ENCODE measurements at regions not wholly inside any gene's neighbourhood (a gene's known extent, or its start where the extent isn't known, plus 50 kb on each side); places are given as distances from the start of the nearest gene placed in this dataset.

GRCh38 chr3:182525766-182526374 lies 267.4 kb upstream of the ATP11B start:
- TF ChIP-seq, protein P1, sequence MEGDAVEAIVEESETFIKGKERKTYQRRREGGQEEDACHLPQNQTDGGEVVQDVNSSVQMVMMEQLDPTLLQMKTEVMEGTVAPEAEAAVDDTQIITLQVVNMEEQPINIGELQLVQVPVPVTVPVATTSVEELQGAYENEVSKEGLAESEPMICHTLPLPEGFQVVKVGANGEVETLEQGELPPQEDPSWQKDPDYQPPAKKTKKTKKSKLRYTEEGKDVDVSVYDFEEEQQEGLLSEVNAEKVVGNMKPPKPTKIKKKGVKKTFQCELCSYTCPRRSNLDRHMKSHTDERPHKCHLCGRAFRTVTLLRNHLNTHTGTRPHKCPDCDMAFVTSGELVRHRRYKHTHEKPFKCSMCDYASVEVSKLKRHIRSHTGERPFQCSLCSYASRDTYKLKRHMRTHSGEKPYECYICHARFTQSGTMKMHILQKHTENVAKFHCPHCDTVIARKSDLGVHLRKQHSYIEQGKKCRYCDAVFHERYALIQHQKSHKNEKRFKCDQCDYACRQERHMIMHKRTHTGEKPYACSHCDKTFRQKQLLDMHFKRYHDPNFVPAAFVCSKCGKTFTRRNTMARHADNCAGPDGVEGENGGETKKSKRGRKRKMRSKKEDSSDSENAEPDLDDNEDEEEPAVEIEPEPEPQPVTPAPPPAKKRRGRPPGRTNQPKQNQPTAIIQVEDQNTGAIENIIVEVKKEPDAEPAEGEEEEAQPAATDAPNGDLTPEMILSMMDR (IDR thresholded peaks at IDR 0.05; ENCODE audit: control extremely low read depth, extremely low read depth, low read depth, missing control alignments) = no peak
- ChIA-PET POLR2A (no interaction called here), CTCF (interaction anchor here (1.5 kb wide), 1 partner anchor 42 kb away, joined by 3 read pairs; no protein-coding TSS in a partner anchor)
- DNase-seq (ENCODE audit: extremely low spot score) = no peak

DNA sequence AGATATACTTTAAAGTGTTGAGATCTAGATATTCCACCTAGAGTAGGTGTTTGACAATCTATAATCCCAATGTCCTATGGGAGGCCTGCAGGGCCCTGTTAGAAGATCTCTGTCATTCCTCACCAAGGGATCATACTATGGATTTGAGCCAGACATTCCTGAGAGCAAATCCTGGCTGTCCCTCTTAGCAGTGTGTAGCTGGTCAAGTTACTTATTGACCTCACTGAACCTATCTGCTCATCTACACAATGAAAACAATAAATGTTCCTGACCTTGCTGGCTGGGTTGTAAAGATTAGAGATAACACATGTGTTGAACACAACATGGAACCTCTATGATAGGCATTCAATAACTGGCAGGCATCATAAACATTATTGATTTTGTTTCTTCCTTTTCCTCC lies 265.6 kb upstream of the ATP11B start:
- ChIA-PET CTCF (interaction anchor here (1.2 kb wide), 1 partner anchor 8 kb away, joined by 4 read pairs; no protein-coding TSS in a partner anchor), POLR2A (no interaction called here)
- DNase-seq (ENCODE audit: extremely low spot score) = no peak
- TF ChIP-seq, protein P1 (IDR thresholded peaks at IDR 0.05; ENCODE audit: control extremely low read depth, extremely low read depth, low read depth, missing control alignments) = no peak

- no peak for DNase-seq (ENCODE audit: extremely low spot score)
- ChIA-PET CTCF (no interaction called here), POLR2A (no interaction called here)
- TF ChIP-seq, protein P1 (IDR thresholded peaks at IDR 0.05; ENCODE audit: control extremely low read depth, extremely low read depth, low read depth, missing control alignments) = no peak
These were observed 263.0 kb upstream of the ATP11B start for GRCh38 chr3:182530316-182530715.

DNA sequence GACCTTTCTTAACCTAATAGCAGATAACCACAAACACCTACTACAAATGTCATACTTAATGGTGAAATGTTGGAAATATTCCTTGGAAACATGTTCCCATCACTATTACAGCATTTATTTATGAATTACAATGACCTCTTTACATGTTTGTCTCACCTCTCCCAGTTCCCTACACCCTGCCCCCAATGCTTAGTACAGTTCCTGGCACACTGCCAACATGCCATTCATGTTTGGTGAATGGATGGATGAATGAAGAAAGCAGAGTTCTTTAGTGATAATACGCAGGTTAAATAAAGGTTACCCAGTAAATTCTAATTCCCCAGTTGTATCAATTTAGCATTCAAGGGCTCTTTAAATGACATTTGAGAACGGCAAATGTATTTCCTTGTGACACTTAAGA lies 259.9 kb upstream of the ATP11B start:
- DNase-seq (ENCODE audit: extremely low spot score) = no peak
- POLR2A ChIA-PET = no interaction called here
- CTCF ChIA-PET = no interaction called here

GRCh38 chr3:182544542-182544941 lies 248.8 kb upstream of the ATP11B start:
- TF ChIP-seq, protein P1 (IDR thresholded peaks at IDR 0.05; ENCODE audit: control extremely low read depth, extremely low read depth, low read depth, missing control alignments) = no peak
- ChIA-PET POLR2A (no interaction called here), CTCF (interaction anchor here (1.0 kb wide), 1 partner anchor 79 kb away, joined by 3 read pairs; no protein-coding TSS in a partner anchor)
- DNase-seq (ENCODE audit: extremely low spot score) = no peak

More for the DNA sequence above, 259.9 kb upstream of the ATP11B start:
- TF ChIP-seq, protein P1 (IDR thresholded peaks at IDR 0.05; ENCODE audit: control extremely low read depth, extremely low read depth, low read depth, missing control alignments) = no peak

- no peak for DNase-seq (ENCODE audit: extremely low spot score)
- ChIA-PET POLR2A (no interaction called here), CTCF (interaction anchor here (1.0 kb wide), 1 partner anchor 33 kb away, joined by 3 read pairs; no protein-coding TSS in a partner anchor)
- TF ChIP-seq, protein P1 (IDR thresholded peaks at IDR 0.05; ENCODE audit: control extremely low read depth, extremely low read depth, low read depth, missing control alignments) = no peak
These were observed 231.0 kb upstream of the ATP11B start for GRCh38 chr3:182562274-182562673.
